AG04450 (cell line): ENCODE measurements at regions not wholly inside any gene's neighbourhood (a gene's known extent, or its start where the extent isn't known, plus 50 kb on each side); places are given as distances from the start of the nearest gene placed in this dataset.

Experiments used
- CTCF ChIA-PET: fragments of 300-600, 350-600 bp; formaldehyde crosslinking; extraction: SDS; loops from one replicate; lab custom pipeline; 2022; ENCODE audit warnings: antibody characterized with exemption, inconsistent platforms; lab: Charles Lee
- POLR2A ChIA-PET: fragments of 350-600 bp; formaldehyde crosslinking; extraction: SDS; loops from one replicate; lab custom pipeline; 2021; ENCODE audit warnings: antibody characterized with exemption, inconsistent platforms; lab: Yijun Ruan, JAX
- DNase-seq: peaks from one replicate; pipeline ENCODE4 v3.0.0-alpha.2; 2011; ENCODE audit warnings: low read depth, low spot score
- H3K27ac ChIP-seq: one replicate; pipeline ENCODE4 v1.5.1; 2012; ENCODE audit warnings: low read depth, low read length, control low read depth
- H3K27me3 ChIP-seq: one replicate; pipeline ENCODE4 v1.6.0; 2012; ENCODE audit warnings: low read length; ENCODE audit not compliant: control insufficient read depth, insufficient read depth
- H3K4me3 ChIP-seq: 2 replicates; pipeline ENCODE4 v1.5.1; 2011; ENCODE audit warnings: mild to moderate bottlenecking, low read depth, low read length, control low read depth
- H3K9me3 ChIP-seq: 2 replicates; pipeline ENCODE4 v1.5.1; 2012; ENCODE audit warnings: low read length; ENCODE audit not compliant: control insufficient read depth, insufficient read depth
- CTCF ChIP-seq: IDR thresholded peaks from 2 replicates; pipeline ENCODE4 v1.5.1; 2011; ENCODE audit warnings: low read depth, low read length, control low read depth, inconsistent platforms

GRCh38 chr6:87941556-87942358 lies 105.9 kb upstream of the SPACA1 start:
- H3K27me3 ChIP-seq = peaks cover 14% of the 10 kb centered on the region
- H3K4me3 ChIP-seq = no peak overlapping the region
- ChIA-PET CTCF (interaction anchor here (1.5 kb wide), 1 partner anchor 12 kb away, joined by 6 read pairs; no protein-coding TSS in a partner anchor), POLR2A (no interaction called here)
- H3K27ac ChIP-seq = no peak overlapping the region
- no peak for TF ChIP-seq CTCF
- DNase-seq = no peak
- H3K9me3 ChIP-seq = no peaks in the 10 kb centered on the region

GRCh38 chr6:87939776-87940175 lies 107.9 kb upstream of the SPACA1 start:
- DNase-seq = no peak
- H3K9me3 ChIP-seq = no peaks in the 10 kb centered on the region
- H3K27me3 ChIP-seq = peaks cover 2% of the 10 kb centered on the region
- ChIA-PET CTCF (no interaction called here), POLR2A (no interaction called here)
- no peak for TF ChIP-seq CTCF
- H3K4me3 ChIP-seq = no peak overlapping the region
- H3K27ac ChIP-seq = no peak overlapping the region

- no peak overlapping the region for H3K4me3 ChIP-seq
- no peaks in the 10 kb centered on the region for H3K27me3 ChIP-seq
- no peak overlapping the region for H3K27ac ChIP-seq
- no peaks in the 10 kb centered on the region for H3K9me3 ChIP-seq
- DNase-seq = no peak
- ChIA-PET POLR2A (no interaction called here), CTCF (no interaction called here)
- no peak for TF ChIP-seq CTCF
Observed at GRCh38 chr6:87938287-87938686, 109.4 kb upstream of the SPACA1 start.

GRCh38 chr6:87936065-87936464 lies 111.6 kb upstream of the SPACA1 start:
- no peak overlapping the region for H3K4me3 ChIP-seq
- DNase-seq = no peak
- H3K27me3 ChIP-seq = peaks cover 4% of the 10 kb centered on the region
- ChIA-PET POLR2A (interaction anchor here (0.5 kb wide), 1 partner anchor 357 kb away, joined by 11 read pairs; no protein-coding TSS in a partner anchor), CTCF (no interaction called here)
- no peak overlapping the region for H3K27ac ChIP-seq
- no peaks in the 10 kb centered on the region for H3K9me3 ChIP-seq
- TF ChIP-seq CTCF = no peak

GRCh38 chr6:87935196-87935595 lies 112.4 kb upstream of the SPACA1 start:
- Histone ChIP-seq H3K9me3 (no peaks in the 10 kb centered on the region), H3K4me3 (no peak overlapping the region), H3K27ac (no peak overlapping the region), H3K27me3 (peaks cover 4% of the 10 kb centered on the region)
- TF ChIP-seq CTCF = no peak
- DNase-seq = no peak
- ChIA-PET POLR2A (no interaction called here), CTCF (interaction anchor here (0.6 to 9.5 kb wide), 2 partner anchors 12 to 935 kb away, joined by 3 to 129 read pairs; no protein-coding TSS in a partner anchor)
